ENCODE measurements at regions not wholly inside any gene's neighbourhood (a gene's known extent, or its start where the extent isn't known, plus 50 kb on each side); places are given as distances from the start of the nearest gene placed in this dataset.

DNA sequence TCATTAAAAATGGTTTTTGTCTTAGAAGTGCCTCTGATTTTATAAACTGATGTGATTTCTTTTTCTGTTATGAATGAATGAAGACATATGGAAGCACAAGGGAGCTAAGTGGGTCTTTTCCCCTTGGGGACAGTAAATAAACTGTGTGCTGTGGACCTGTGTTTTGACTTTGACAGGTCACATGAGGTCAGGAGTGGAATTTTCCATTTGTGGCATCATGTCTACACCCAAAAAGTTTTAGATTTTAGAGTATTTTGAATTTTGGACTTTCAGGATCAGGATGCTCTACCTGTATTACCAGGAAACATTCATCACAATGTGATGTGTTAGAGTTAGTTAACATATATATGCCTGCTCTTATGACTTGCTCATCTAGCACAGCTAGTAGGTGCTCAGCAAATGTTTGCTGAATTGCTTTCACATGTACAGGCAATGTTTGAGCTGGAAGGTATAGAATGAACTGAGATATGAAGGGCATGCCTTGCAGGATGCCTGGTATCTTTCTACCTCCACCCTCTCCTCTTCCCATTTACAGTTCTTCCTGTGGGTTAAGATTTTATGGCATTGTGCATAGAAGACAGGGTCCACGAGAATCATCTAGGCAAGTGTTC is 73.2 kb upstream of the NR3C1 start:
- DNase-seq (ENCODE audit: low read depth in 1 of 2, low spot score in 2 of 2) (no peak), FAIRE-seq (no peak)
- no peak overlapping the region for H2BK20ac ChIP-seq (ENCODE audit: low read length)
- H2BK15ac ChIP-seq (ENCODE audit: low read length) = no peak overlapping the region
- H2BK120ac ChIP-seq (replicated peaks; ENCODE audit: low read depth, low read length) = no peak overlapping the region
- H2BK5ac ChIP-seq (ENCODE audit: low read depth, low read length) = no peak overlapping the region
- no peaks in the 10 kb centered on the region for H3K79me2 ChIP-seq (ENCODE audit: control insufficient read depth in 1 of 2, insufficient read depth in 2 of 2, low read length in 2 of 2)
- no peak overlapping the region for H3K4me3 ChIP-seq (ENCODE audit: extremely low read depth in 1 of 4, insufficient read depth in 2 of 4, low read depth in 3 of 4, low read length in 4 of 4)
- H3K27me3 ChIP-seq (replicated peaks in 1 of 4; ENCODE audit: control insufficient read depth in 3 of 4, extremely low read depth in 1 of 4, insufficient read depth in 3 of 4, low read length in 3 of 4) = no peaks in the 10 kb centered on the region
- H3K9me3 ChIP-seq (ENCODE audit: insufficient read depth in 2 of 2, low read depth in 1 of 2, low read length in 1 of 2) = no peaks in the 10 kb centered on the region
- H3K23me2 ChIP-seq (ENCODE audit: low read depth, low read length) = no peaks in the 10 kb centered on the region
- no peaks in the 10 kb centered on the region for H3K4me1 ChIP-seq (replicated peaks in 1 of 4; ENCODE audit: control insufficient read depth in 3 of 4, insufficient read depth in 4 of 4, low read length in 3 of 4)
- H3K27ac ChIP-seq (ENCODE audit: low read depth, low read length) = no peak overlapping the region
- no peak overlapping the region; the same call in 1 of the 2 replicates for H2AFZ ChIP-seq (ENCODE audit: low read length)
- no peak overlapping the region for H3K14ac ChIP-seq (ENCODE audit: insufficient read length)
- H4K20me1 ChIP-seq (replicated peaks in 1 of 2; ENCODE audit: control insufficient read depth in 1 of 2, insufficient read depth in 2 of 2, low read length in 2 of 2) = no peaks in the 10 kb centered on the region
- no peak overlapping the region for H3K9ac ChIP-seq (replicated peaks in 1 of 4; ENCODE audit: extremely low read depth in 1 of 4, low read depth in 3 of 4, low read length in 3 of 4)
- H3K79me1 ChIP-seq (ENCODE audit: low read depth, low read length) = no peaks in the 10 kb centered on the region
- H3K56ac ChIP-seq (replicated peaks; ENCODE audit: insufficient read length, low read depth, low read length) = no peak overlapping the region
- no peak overlapping the region for H3K4ac ChIP-seq (replicated peaks; ENCODE audit: insufficient read length, low read depth, low read length)
- H2BK12ac ChIP-seq (ENCODE audit: low read depth, low read length) = no peak overlapping the region
- no peak overlapping the region for H3K4me2 ChIP-seq (ENCODE audit: insufficient read depth in 1 of 2, low read depth in 2 of 2, low read length in 2 of 2)
- H4K8ac ChIP-seq (ENCODE audit: extremely low read depth, insufficient read depth, low read length) = no peak overlapping the region
- ChIA-PET POLR2A (ENCODE audit: partially characterized antibody) (no interaction called here), CTCF (ENCODE audit: partially characterized antibody) (interaction anchor here (0.6 to 2.5 kb wide), 2 partner anchors 11 to 96 kb away, joined by 3 to 6 read pairs; no protein-coding TSS in a partner anchor)
- no peak overlapping the region for H4K91ac ChIP-seq (replicated peaks; ENCODE audit: insufficient read length, low read length)
- WGBS, 2 experiments (ENCODE audit: extremely low coverage in 1 of 2, insufficient coverage in 1 of 2, insufficient read length in 1 of 2, insufficient replicate concordance in 2 of 2, low coverage in 1 of 2, low lambda C conversion rate in 2 of 2, missing lambda C conversion rate in 1 of 2) = 74% methylated on average over 1 of the region's 1 CpG; no CpG with 5 or more reads in 1 of the 2 experiments
- no peak overlapping the region for H2AK5ac ChIP-seq (ENCODE audit: low read depth, low read length)
- no peak overlapping the region for H3K23ac ChIP-seq (ENCODE audit: insufficient read length)
- H3K36me3 ChIP-seq (ENCODE audit: control insufficient read depth in 2 of 4, insufficient read depth in 4 of 4, low read length in 3 of 4) = no peaks in the 10 kb centered on the region
- H3K18ac ChIP-seq (ENCODE audit: extremely low read depth, low read length) = no peak overlapping the region
- no peak overlapping the region for H4K5ac ChIP-seq (ENCODE audit: insufficient read length, low read depth, low read length)
- TF ChIP-seq TAF7 (optimal IDR thresholded peaks at IDR 0.05; ENCODE audit: borderline replicate concordance, low read depth, low read length) (no peak), GTF2F1 (IDR thresholded peaks at IDR 0.05; ENCODE audit: borderline replicate concordance, low read depth, low read length) (no peak), EGR1 (IDR thresholded peaks at IDR 0.05; ENCODE audit: borderline replicate concordance, low read depth, low read length) (no peak), CHD2 (IDR thresholded peaks at IDR 0.05; ENCODE audit: low read length) (no peak), HDAC6 (IDR thresholded peaks at IDR 0.05; ENCODE audit: low read depth, low read length) (no peak), HDAC2 (IDR thresholded peaks at IDR 0.05; ENCODE audit: borderline replicate concordance in 1 of 2, low read depth in 2 of 2, low read length in 2 of 2) (no peak), TEAD4 (IDR thresholded peaks at IDR 0.05; ENCODE audit: low read depth, low read length) (no peak), RXRA (IDR thresholded peaks at IDR 0.05; ENCODE audit: insufficient read depth, low read depth, low read length) (no peak), CREB1 (IDR thresholded peaks at IDR 0.05) (no peak), CHD1 (IDR thresholded peaks at IDR 0.05; ENCODE audit: low read depth, low read length) (no peak), ASH2L (IDR thresholded peaks at IDR 0.05; ENCODE audit: low read length) (no peak), EZH2 (IDR thresholded peaks at IDR 0.05; ENCODE audit: low read depth, low read length, severe bottlenecking) (no peak)
- TF ChIP-seq, protein P1, sequence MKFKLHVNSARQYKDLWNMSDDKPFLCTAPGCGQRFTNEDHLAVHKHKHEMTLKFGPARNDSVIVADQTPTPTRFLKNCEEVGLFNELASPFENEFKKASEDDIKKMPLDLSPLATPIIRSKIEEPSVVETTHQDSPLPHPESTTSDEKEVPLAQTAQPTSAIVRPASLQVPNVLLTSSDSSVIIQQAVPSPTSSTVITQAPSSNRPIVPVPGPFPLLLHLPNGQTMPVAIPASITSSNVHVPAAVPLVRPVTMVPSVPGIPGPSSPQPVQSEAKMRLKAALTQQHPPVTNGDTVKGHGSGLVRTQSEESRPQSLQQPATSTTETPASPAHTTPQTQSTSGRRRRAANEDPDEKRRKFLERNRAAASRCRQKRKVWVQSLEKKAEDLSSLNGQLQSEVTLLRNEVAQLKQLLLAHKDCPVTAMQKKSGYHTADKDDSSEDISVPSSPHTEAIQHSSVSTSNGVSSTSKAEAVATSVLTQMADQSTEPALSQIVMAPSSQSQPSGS (IDR thresholded peaks at IDR 0.05; ENCODE audit: low read length) = no peak
